IPS-NIHi11 (cell line): ENCODE measurements at regions not wholly inside any gene's neighbourhood (a gene's known extent, or its start where the extent isn't known, plus 50 kb on each side); places are given as distances from the start of the nearest gene placed in this dataset.

Source experiments
- DNase-seq: peaks from one replicate; pipeline ENCODE4 v3.0.0; 2012; ENCODE audit warnings: mixed read lengths, low spot score

DNA sequence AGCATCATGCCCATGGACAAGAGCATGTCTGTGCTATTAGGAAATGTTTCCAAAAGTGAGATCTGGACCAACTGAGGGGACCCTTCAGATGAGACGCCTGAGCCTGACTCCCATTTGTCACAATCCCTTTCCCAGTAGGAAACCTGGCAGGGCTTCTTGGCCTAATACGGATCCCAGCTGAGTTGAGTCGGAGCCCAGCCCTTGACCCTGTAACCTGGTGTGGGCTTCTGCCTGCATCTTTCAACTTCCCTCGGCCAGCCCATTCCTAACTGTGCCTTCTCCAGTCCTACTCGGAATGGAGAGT, 148.3 kb downstream of the IRX2 start:
- DNase-seq, result no peak

DNA sequence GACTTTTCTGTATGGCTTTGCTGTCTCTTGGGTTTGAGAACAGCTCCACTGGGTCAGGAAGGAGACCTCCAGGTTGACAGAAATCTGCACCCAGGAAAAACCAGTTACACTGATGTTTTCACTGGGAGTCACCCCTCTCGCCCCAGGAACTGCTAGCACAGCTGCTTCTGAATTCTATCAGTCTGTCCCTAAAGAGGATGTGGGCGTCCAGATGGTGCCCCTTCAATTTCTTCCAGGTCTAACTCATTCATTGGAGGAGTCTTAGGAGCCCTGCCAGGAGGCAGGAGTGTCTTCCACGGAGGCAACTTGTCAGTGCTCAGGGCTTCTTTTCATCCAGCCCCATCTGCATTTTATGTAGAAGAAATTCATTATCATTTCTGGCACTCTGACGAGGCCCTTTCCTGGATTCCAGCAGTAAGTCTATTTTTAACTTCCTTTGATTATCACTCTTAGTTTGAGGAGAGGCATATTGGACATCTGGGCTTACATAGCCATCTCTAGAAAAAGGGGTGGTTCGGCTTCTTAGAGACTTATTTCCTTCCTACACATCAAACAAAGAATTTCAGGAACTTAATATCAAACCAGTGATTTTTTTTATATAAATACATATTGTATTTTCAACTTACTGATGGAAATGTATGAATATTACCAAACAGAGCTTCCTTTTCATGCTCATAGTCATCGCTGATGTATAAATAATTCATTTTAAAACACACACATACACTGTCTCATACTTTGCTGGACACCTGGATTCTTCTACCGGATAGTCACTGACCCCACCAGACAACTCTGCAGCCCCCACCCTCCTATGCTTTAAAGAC, 148.8 kb downstream of the IRX2 start:
- DNase-seq, result no peak

DNA sequence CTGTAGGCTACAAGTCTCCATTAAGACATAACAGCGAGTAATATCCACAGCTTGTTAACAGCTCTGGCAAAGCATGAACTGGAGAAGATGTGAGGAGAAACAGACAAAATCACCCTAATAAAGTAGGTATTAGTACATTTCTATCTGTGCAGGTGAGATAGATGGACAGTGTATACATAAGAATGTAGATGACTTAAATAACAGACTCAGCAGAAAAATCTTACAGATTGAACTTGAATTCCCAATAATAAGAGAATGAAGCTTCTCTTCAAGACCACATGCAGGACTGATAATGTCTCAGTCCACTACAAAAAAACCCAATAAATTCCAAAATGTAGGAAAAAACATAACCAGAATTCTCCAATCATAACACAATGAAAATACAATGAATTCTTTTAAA, 153.0 kb downstream of the IRX2 start:
- DNase-seq, result no peak

GRCh38 chr5:2594701-2595100, 156.8 kb downstream of the IRX2 start:
- no peak for DNase-seq

- DNase-seq, result no peak
Measured at GRCh38 chr5:2592766-2593165, 158.7 kb downstream of the IRX2 start.

GRCh38 chr5:2591777-2592453, 159.6 kb downstream of the IRX2 start:
- DNase-seq, result peak; percentile 65

GRCh38 chr5:2588850-2589501, 162.5 kb downstream of the IRX2 start:
- DNase-seq, result no peak

- DNase-seq, result no peak
Measured at GRCh38 chr5:2587189-2588031, 164.1 kb downstream of the IRX2 start.

DNA sequence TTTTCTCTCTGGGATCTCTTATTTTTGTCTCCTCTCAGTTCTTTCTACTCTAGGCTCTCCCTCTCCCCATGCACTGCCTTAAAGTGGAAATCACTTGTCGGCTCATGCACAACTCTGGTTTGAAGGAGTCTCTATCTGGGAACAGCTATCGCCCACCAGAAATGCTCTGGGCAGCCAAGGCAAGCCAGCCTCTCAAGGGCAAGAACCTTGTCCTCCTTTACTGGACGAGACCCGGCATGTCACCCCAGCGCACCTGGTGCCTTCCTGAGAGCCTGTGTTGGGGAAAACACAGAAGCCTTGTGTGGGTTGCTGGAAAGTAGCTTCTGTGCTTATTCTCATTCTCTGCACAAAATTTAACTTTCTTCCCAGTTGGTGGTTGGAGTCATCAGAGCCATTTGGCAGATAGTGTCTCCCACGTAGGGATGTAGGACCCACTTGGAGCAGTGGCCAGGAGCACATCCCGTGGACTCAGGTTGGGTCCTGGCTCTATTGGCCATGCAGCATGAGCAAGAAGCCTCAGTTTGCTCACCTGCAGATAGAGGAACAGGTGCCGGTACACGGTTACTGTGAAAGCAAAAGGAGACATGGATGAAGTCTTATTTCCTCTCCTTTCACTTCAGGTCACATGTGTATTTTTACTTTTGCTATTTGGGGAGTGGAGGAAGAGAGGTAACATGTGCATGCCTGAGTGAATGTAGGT, 165.3 kb downstream of the IRX2 start:
- no peak for DNase-seq

DNA sequence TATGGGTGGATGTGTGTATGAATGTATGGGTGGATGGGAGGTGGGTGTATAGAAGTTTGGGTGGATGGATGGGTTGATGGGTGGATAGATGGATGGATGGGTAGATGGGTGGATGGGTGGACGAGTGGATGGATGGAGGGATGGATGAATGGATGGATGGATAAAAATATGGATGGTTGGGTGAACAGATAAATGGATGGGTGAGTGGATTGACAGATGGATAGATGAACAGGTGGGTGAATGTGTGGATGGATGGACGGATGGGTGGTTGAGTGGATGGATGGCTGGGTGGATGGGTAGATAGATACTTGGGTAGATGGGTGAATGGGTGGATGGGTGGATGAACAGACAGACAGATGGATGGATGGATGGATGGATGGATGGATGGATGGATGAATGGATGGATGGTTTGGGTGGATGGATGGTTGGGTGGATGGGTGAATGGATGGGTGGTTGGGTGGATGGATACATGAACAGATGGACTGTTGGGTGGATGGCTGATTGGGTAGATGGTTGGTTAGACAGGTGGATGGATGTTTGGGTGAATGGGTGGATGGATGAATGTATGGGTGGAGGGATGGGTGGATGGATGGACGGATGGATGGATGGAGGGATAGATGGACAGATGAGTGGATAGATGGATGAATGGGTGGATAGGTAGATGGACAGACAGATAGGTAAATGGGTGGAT, 166.8 kb downstream of the IRX2 start:
- DNase-seq, result no peak

GRCh38 chr5:2582507-2582906, 169.0 kb downstream of the IRX2 start:
- DNase-seq, result no peak

- no peak for DNase-seq
Measured at GRCh38 chr5:2582106-2582505, 169.4 kb downstream of the IRX2 start.

DNA sequence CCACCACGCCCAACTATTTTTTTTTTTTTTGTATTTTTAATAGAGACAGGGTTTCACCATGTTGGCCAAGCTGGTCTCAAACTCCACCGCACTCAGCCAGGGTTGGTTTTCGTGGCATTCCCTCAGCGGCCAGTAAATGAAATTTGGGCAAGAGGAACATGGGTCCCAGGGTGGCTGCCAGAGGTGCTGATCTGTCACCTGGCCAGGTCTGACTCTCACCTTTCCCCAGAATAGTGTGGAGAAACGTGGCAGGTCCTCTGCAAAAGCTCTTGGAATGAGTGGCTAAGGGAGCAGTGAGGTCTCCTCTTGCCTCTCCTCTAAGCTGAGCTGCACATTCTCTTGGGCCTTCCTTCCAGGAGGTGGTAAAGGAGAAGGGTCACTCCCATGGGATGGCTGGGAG, 170.1 kb downstream of the IRX2 start:
- DNase-seq, result no peak

GRCh38 chr5:2579126-2579525, 172.4 kb downstream of the IRX2 start:
- no peak for DNase-seq

- DNase-seq, result no peak
Measured at GRCh38 chr5:2577312-2578036, 174.0 kb downstream of the IRX2 start.

DNA sequence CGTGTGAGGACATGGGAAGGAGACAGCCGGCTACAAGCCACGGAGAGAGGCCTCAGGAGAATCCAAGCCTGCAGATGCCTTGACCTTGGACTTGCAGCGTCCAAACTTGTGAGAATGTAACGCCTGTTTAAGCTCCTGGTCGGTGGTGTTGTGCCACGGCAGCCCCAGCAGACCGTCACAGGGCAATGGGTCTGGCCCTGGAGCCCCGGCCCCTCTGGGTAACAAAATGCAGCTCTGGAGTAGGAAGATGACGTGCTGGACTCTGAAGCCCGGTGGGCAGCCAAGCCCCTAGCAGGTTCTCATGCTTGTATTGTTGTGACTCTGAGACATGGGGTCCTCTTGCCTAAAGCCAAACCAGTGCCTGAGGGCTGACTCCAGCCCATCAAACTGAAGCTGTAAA, 174.7 kb downstream of the IRX2 start:
- DNase-seq, result no peak

- DNase-seq, result no peak
Measured at GRCh38 chr5:2575871-2576270, 175.6 kb downstream of the IRX2 start.

DNA sequence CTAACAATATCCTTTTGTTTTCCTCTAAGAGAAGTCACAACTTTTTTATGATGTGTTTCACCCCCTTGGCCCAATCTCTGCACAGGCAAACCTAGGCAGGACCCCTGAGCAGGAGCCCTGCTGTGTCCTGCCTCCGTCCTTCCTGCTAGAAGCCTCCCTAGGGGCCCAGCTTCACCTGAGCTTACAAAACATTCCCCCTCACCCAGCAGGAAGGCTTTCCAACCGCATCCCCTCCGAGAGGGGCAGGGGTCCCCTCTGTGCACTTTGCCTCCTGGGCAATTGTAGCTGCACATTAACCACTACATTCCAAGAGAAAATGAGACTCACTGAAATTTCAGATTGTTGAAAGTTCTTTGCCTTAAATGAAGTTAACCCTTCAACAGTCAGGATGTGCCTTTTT, 176.2 kb downstream of the IRX2 start:
- DNase-seq, result no peak

GRCh38 chr5:2574155-2574554, 177.3 kb downstream of the IRX2 start:
- no peak for DNase-seq

DNA sequence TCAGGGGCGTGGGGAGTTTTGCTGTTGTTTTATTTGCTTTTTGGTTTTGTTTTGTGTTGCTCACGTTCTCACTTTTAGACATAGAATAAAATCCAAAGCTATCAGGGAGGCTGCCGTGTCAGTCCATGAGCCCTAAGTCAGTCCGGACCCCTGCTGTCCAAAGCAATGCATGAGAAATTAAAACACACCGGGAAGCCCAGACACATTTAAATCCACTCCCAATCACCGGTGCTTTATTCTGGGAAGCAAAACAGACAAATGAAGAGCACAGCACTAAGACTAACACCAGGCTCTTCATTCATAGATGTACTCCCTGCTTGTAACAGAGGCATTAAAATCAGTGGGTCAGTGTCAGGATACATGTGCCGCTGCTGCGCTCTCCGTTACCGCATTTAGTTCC, 180.9 kb downstream of the IRX2 start:
- no peak for DNase-seq
